Fibroblast of upper back skin (primary cell): ENCODE measurements at regions not wholly inside any gene's neighbourhood (a gene's known extent, or its start where the extent isn't known, plus 50 kb on each side); places are given as distances from the start of the nearest gene placed in this dataset.

ENCODE experiments used
- DNase-seq: peaks from one replicate; pipeline ENCODE4 v3.0.0-alpha.2; 2013

DNA sequence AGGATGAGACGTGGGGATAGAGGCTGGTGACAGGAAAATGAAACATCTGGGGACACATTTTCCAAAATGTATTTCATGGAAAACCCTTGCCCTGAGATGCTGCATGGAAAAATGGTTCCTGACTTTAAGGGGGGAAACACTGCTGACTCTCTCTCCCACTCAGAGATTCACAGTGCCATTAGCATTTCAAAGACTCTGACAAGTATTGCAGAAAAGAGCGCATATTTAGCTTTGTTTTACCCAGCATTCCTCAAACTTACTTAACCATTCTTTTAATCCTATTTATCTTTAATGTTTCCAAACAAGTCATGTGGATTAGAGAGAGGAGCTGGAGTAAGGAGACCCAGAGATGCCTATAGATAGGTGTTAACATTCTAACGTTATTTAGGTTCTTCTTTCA, 141.8 kb upstream of the DYRK2 start:
- no peak for DNase-seq

DNA sequence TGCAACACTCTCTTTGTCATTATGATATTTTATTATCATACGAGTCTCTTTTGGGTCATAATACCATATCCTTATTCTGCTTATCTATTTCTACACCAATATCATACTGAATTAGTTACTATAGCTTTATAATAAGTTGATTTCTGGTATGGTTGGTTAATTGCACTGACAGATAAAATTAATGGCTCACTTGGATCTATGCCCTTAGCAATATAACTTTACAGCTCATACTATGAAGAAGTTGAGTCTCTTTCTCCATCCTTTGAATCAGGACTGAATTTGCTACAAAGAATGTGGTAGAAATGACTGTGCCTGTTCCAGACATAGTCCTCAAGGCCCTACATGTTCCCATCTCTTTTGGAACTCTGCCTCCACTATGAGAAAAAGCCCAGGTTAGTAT, 139.7 kb upstream of the DYRK2 start:
- DNase-seq: peak; percentile 25

DNA sequence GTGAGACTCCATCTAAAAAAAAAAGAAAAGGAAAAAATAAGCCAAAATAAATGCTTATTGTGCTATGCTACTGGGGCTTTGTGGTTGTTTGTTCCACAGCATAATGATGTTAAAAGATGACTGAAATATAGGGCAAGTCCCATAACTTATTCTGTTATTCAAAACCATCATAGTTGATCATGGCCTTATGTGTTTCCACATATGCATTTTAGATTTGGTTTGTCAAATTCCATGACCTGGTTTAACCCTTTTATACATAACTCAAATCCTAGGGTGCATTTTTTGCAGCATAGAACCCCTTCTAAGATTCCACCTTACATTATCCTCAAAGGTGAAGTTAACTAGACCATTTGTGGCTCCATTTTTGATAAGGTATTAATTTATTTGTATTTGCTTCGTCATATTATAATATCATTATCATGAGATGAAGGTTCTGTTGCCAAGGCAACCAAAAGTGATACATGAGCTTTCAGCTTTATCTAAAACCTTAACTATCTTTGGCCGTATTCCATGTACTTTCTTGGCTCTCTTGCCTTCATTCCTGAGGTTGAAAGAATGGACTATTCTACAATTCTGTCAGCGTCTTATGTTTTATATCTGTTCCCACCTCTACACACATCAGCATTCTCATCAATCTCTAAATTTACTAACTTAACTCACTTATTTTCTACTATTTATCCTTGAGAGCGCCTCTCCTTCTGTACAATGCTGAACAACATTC, 138.7 kb upstream of the DYRK2 start:
- DNase-seq: peak; percentile 91

DNA sequence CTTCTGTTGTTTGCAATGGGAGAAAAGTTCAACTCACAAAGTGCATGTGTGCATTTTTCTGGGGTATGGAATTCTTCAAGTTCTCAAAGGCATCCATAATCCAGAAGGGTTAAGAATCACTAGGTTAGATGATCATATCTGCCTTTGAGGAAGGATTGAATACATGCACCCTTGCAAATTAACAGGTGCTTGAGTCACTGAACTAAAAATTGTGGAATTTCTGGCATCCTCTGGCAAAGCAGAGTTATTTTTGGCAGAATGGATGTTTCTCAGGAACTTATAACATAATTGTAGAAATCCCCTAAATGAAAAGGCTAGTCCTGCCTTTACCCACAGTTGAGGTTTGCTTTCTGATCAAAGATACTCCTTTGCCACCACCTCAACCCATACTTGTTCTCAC, 136.5 kb upstream of the DYRK2 start:
- DNase-seq: peak; percentile 65

DNA sequence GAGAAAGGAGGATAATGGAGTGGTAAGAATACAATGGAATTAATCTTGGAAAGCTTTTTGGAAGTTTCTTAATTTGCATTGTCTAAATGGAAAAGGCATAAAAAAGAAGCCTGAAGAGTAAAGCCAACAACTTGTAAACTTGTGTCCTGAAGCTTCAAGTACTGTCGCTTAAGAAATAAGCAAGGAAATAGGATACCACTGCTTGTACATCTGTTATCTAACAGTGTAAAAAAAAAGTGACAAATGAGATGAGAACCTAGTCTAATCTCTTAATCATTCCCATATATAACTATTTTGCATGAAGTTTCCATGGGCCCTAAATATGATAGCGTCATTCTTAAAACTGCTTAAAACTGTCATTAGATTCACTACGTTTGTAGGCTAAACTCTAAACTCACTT, 134.0 kb upstream of the DYRK2 start:
- no peak for DNase-seq

DNA sequence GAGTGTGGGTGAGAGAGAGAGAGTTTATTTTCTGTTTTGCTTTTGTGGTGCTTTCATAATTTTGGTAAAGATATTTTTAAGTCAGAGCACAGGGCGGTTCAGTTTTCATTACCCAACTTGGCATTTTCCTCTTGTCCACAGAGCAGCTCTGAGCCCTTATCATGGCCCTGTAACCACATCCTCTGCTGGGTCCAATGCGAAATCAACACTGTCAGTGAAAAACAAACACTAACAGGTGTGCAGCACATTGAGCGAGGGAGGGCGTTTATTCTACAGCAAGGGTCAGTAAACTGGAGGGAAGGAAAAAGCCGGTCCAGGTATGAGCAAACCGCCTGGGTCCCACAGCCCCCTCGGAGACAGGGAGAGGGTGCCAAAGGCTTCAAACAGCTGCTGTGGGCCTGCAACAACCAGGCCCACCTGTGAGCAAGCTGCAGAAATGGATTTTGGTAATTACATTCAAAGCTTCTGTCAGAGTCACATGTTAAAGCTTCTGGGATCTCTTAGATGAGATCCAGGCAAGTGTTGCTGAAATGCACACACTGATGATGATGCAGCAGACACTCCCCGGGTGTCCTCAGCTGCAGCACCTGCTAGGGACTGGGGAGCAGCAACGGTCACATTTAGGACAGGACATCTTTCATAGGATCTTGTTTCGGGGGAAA, 132.7 kb upstream of the DYRK2 start:
- DNase-seq: no peak

DNA sequence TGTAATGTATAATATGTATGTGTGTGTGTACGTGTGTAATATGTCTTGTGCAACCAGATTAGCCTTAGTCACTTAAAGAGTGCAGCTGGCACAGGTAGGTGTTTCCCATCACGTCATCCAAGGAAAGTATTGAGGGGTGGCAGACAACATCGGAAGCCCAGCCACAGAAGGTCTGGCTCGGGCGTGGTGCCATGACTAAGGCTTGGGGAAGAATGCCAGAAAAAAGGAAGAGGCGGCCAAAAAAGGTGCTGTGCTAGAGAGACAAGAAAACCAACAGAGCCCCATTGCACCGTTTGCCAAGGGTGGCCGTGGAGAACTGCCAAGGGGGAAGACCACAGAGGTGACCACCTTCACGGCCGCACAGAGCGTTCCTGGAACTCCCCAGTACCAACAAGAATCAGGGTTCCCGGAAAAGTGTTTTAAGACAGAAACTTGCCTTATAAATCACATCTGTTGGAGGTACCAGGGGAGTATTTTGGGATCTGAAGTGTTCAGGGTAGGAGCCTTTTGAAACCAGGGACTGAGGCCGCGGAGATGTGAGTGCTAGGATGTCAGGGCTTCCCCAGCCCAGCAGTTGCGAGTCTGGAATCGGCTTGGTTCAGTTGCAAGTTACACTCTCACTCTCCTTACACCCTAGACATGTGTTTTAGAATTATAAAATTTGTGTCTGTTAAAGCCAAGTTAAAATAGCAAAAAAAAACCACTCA, 131.2 kb upstream of the DYRK2 start:
- peak; percentile 64 for DNase-seq

DNA sequence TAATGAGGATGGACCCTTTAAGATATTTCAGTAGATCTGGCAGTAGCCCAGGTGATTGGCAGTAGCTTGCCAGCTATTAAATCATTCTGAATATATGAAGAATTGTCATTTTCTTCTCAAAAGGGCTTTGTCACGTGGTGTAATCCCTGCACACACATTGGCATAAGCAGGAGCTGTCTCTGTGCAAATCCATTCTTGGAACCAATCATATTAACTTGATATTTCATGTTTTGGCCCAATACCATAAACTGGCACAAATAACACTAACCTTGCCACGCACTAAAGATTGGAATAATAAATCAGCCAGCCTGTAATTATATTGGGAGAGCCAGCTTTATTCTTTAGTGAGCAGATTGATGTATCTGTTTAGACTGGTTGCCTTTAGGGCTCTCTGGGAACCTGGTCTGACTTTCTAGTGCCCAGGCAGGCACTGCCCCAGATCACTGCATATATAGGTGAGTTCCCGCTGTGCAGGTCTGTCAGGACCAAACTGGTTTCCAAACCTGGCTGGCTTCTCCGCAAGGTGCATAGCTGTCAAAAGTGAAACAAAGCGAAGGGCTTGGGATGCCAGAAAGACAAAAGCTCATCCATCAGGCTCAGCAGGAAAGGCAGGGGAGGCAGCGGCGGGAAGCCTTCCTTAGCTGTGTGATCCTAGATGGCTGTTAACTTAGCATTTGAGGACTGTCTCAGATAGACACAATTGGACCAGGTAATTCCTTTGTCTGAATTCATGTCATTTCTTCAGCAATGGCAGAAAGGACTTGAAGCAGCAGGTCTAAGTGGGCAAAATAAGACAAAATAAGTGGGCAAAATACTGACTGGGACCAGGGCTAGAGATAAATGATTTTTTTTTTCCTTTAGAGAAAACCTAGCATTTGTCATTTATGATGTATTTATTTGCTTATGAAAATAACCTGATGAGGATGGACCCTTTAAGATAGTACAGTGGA, 128.8 kb upstream of the DYRK2 start:
- no peak for DNase-seq

DNA sequence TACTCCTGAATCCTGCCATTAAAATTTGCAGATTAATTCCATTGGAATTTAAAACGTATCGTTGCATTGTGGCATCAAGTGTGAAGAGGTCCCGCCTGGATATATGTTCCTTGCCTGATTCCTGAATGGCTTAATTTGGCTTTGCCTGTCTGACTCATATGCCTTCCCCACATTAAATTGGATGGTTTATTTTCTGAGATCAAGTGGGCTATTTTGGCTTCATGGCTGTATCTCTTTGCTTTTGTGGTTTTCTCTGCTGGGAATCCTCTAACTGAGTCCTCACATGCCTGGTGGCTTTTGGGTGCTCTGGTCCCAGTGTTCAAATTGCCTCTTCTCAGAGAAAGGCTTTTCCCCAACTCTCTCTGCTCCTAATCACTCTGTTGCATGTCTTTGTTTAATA, 127.9 kb upstream of the DYRK2 start:
- peak; percentile 51 for DNase-seq

DNA sequence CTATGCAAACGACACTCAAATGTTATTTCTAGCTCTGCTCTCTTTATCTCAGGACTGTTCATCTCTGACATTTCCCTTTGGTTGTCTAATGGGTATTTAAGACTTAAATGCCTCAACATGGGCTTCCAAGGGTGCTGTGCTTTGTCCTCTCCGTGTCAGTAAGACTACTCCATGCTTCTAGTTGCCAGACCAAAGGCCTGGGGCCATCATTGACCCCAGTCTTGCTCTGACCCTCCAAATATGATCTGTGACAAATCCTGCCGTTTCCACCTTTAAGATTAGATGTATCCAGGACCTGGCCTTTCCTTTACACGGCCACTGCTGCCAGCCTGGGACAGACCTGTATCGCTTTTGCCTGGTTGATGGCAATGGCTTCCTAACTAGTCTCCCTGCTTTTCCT, 126.3 kb upstream of the DYRK2 start:
- no peak for DNase-seq

DNA sequence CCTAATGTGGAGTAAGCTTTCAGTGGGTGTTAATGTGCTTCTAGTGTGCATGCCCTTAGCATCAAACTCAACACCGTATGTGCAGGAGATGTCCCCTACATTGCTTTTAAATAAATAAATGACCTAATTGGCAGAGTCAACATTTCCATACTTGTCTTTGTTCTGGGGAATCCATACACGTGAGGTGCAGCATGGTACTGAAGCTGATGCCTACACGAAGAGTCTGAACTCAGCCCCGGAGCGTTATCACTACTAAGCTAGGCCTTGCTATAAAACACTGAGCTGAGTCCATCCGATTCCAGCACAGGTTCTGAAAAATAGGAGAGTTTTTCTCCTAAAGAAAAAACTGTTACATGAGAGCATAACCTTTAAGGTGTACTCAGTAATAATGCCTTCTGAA, 125.0 kb upstream of the DYRK2 start:
- no peak for DNase-seq

DNA sequence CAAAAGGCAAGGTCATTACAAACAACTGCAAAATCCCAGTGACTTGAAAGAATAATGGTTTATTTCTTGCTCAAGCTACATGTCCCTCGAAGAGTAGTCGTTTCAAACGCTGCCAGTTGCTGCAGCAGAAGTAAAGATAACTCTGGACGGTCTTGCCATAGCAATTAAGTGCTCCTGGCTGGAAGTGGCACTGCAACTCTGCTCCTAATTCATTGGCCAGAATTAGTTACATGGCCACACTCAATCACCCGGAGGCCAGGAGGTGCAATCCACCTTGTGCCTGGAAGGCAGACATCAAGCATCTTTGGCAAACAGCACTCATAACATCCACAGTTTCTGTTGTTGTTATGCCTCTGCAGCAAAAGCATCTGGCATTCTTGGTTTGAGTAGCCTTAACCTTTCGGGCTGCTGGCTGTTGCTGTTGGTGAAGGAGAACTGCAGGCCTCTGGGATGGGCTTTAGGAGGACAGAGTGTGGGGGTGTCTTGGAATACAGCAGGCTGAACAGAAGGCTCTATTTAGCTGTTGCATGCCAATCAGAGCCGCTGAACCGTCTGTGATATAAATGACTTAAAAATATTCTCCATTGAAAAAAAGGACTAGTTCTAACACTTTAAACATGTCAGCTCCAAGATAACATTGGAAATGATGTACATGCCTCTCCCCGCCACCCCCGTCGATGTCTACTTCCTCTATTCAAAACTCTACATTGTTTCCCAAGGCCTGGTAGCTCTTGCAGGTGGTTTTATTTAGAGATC, 123.5 kb upstream of the DYRK2 start:
- DNase-seq: no peak

DNA sequence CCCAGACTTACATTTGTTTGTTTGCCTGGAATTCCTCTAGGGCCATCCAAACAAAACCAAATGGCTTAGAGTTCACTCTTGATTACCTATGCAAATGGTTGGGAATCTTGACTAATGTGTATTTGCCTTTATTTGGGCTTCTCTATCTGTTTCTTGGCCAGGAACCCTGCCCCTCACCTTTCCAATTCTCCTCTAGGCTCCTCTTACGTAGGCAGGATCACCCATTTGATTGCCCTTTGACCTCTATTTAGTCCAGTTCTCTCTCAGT, 123.0 kb upstream of the DYRK2 start:
- DNase-seq: no peak

DNA sequence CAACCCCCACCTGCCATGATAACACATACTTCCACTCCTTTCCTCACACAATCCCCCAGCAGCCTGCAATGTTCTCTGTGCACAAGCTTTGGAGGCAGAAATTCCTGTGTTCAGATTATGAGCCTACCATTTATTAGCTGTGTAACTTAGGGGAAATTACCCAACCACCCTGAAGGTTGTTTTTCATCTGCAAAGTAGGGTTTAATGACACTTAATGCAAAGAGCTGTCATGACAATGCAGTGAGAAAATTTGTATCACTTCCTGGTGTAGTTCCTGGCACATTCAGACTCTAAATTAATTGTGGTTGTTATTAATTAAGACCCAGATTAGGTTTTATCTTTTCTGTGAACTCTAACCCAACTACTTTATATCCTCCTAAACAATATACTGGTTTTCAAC, 122.4 kb upstream of the DYRK2 start:
- DNase-seq: no peak

DNA sequence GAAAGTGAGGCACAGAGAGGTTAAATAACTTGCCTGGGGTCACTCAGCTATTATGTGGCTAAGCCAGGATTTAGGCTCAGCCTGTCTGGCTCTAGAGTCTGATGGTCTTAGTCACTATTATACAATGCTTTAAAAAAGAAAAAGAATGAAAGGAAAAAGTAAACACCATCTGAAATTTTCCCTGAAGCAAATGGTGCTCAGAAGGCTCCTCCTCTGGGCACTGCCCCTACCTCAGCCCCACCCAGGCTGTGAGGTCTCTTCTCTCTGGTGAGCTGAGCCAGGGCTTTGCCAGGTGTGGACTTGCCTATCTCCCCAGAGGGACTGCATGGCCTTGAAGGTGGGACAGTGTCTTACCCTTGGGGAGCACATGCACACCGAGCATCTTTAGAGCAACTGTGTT, 117.5 kb upstream of the DYRK2 start:
- no peak for DNase-seq

DNA sequence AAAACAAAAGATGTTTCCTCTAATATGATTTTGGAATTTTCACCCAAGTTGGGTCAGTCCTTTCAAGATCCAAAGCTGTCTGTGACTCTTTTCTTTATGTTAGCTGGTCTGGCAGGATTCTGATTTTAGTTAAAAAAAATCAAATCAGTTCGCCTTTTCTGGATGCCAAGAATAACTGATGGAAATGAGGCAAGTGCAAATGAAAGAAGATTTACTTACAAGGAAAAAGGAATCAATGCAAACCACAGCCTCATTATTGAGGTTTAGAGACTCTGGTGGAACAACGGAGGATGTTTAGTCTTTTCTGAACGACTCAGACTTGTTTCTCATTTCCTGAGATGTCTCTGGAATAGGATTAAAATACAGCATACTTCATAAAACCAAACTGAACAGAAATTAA, 117.0 kb upstream of the DYRK2 start:
- peak; percentile 79 for DNase-seq

DNA sequence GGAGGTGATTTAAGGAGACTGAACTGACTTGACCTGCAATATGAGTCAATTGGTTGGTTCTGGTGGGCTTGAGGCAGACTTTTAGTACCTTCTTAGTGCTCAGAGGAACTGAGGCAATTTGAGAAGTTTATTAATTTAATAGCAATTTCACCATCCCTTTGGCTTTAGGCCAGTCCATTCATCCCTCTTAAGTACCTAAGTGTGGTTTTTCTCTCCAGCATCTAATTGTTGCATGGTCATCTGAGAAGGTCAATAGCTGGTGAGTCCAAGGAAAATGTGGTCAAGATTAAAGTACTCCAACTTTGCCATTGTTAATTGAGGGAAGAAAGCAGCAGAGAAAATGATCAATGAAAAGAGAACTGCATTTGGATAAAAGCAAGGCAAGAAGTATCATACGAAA, 115.4 kb upstream of the DYRK2 start:
- DNase-seq: no peak

DNA sequence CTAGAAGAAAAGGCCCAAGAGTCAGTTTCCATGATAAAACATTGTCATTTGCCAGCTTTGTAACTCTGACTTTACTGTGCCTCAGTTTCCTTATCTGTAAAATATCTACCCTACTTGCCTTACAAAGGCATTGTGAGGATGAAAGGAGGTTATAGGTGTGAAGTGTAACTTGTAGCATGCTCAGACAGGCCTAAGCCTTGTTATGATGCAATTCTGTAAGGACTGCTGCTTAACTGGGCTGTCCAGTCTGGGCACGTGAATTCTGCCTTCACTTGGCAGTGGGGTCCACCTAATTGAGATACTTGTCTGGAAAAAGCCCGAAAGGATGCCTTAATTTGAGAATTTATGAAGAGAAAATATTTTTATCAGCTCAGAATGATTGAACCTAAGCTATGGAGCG, 114.5 kb upstream of the DYRK2 start:
- DNase-seq: no peak

DNA sequence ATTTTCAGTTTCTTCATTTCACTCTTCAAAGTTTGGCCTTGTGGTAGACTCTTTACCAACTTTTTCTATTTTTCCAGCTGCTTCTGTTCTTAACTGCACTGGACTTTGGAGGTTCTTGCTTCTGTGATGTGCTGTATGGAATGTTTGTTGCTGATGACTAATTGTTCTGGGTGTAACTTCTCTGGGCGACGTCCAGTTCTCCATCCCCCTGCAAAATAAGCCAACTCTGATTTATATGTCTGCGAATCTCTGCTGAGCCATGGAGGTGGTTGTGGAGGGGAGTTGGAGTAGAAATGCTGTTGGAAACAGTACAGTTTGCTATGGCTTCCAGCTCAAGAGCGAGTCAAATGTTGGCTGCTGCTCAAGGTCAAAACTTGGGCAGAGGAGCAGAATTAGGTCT, 113.9 kb upstream of the DYRK2 start:
- DNase-seq: peak; percentile 98

DNA sequence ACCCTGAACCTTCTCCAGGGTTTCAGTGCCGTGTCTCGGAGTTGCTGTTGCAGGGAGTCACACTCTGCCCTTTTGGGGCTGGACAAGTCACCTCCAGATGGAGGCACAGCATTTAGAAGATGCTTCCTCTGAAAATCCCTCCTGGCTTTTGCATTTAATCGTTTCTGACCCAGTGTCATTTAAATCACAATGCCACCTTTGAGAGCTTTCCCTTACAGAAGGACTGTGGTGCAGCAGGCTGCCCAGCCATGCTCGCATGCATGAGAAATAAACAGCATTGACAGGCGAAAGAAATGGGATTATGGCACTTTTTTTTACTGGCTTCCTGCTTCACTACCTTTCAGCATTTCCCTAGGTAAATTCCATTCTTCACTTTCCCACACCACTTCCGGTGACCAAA, 113.4 kb upstream of the DYRK2 start:
- no peak for DNase-seq

DNA sequence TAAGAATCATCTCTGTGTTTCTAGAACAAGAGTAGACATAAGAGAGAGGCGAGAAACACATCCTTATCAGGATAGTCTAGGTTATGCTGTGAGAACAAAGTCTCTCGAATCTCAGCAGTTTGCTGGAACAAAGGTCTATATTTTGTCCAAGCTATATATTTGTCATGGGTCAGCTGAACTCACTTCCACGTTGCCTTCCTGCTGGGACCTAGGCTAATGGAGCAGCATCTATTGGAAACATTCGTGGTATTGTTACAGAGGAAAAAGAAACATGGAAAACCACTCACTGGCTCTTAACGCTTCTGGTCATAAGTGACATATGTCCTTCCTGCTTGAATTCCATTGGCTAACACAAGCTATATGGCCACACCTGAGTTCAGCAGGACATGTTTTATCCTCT, 112.6 kb upstream of the DYRK2 start:
- no peak for DNase-seq

DNA sequence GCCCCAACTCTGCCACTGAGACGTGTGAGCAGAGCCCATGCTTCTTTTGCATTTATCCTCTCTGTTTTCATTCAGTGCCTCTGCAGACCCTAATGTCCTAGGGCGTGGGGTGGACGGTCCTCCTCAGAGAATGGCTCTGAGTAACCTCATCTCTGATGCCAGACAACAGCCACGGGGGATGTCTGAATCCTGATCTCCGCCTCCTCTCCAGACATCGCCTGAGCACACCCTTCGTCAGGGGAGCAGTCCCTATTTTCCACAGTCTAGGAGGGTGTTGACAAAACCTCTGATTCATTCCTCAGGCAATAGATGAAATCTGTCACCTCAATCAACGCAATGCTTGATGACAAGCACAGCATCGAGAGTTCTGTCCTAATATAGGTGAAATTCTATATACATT, 109.2 kb upstream of the DYRK2 start:
- DNase-seq: no peak

DNA sequence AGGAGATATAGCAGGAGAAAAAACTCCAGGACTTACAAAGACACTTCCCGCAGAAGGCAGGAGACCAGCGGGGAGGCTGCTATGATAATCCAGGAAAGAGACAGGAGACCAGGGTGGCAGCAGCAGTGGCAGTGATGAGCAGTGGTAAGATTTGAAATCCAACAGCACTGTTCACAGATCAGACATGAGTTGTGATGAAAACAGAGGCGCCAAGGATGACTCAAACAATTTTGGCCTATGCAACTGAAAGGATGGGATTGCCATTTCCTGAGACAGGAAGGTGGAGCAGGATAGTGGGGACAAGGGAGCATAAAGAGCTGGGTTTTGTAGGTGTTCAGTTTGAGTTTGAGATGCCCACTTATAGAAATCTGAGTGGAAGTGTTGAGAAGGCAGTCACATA, 108.6 kb upstream of the DYRK2 start:
- DNase-seq: peak; percentile 45
